Fibroblast of upper back skin (primary cell): ENCODE measurements at regions not wholly inside any gene's neighbourhood (a gene's known extent, or its start where the extent isn't known, plus 50 kb on each side); places are given as distances from the start of the nearest gene placed in this dataset.
"Not testable (repeated sequence)": the region's sequence is repeated elsewhere in the genome, so short reads cannot be mapped to it uniquely, and the experiment has no call there.

ENCODE experiments used
- DNase-seq: peaks from one replicate; pipeline ENCODE4 v3.0.0-alpha.2; 2013

DNA sequence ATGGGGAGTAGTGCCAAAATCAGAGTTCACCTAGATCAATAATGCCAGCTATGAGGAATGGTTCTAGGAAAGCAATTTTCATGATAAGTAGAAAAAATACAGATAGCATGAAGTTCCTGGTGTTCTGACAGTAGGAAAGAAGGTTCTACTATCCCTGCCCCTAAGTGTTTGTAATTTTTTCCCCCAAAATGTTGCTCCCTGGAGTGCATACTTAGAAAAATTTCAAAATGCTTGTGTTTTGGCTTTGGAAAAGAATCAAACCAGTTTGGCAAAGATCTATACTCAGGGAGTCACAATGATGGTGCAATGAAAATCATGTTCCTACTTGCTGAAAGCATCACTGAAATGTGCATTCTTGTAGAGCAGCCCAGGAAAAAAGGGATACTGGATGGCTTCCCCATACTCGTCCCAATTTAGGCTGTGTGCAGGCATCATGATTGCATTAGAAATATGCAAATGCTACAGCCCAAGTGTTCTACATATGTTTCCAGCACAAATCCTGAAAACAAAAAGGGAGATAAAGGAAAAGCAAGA, 74.7 kb downstream of the LPAR4 start:
- DNase-seq = peak; percentile 0

DNA sequence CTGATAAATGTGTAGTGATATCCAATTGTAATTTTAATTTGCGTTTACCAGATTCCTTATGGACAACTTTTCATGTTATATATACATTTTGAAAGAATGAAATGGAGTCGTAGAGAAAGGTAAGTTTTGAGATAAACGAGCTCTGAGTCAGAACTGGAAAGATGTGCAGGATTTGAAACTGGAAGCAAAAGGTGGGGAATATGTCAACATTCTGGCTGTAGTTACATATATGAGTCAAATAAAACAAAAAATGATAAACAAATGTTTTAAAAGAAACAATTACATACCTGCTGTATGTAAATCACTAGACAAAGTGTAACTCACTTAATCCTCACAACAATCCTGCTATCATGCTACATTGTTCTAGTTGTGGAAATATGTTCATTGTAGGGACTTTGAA, 84.0 kb downstream of the LPAR4 start:
- no peak for DNase-seq

DNA sequence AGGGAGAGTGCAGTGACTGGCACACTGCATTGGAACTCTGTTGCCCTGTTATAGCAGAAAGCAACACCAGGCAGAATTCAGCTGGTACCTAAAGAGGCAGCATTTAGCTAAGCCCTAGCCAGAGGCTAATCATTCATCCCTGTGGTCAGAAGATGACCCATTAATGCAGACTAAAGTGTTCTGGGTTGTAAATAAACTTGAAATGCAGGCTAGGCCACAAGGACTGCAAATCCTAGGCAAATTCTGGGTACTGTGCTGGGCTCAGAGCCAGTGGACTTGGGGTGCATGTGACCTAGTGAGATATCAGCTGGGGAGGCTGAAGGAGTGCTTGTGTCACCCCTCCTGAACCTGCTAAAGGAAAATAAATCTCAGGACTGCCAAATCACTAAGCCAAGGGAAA, 91.2 kb downstream of the LPAR4 start:
- no peak for DNase-seq

DNA sequence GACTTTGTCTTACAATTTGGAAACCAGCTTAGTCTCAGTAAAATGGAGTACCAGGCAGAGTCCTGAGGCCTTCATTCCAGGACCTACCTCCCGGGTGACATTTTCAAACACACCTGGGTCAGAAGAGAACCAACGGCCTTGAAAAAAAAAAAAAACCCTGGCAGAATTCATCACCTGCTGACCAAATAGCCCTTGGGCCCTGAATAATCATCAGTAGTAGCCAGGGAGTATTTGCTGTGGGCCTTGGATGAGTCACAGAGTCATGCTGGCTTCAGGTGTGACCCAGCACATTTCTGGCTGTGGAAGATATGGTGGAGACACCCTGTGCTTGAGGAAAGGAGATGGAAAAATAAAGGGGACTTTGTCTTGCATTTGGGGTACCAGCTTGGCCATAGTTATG, 92.2 kb downstream of the LPAR4 start:
- no peak for DNase-seq

DNA sequence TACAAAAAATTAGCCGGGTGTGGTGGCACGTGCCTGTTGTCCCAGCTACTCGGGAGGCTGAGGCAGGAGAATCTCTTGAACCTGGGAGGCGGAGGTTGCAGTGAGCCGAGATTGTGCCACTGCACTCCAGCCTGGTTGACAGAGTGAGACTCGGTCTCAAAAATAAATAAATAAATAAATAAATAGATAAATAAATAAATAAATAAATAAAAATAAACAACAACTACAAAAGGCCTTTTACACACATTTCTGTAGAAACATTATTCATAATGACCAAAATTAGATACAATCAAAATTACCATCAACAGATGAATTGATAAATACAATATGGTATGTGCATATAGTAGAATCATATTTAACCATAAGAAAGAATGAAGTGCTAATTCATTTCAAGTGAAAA, 96.7 kb downstream of the LPAR4 start:
- DNase-seq = not testable (repeated sequence)

DNA sequence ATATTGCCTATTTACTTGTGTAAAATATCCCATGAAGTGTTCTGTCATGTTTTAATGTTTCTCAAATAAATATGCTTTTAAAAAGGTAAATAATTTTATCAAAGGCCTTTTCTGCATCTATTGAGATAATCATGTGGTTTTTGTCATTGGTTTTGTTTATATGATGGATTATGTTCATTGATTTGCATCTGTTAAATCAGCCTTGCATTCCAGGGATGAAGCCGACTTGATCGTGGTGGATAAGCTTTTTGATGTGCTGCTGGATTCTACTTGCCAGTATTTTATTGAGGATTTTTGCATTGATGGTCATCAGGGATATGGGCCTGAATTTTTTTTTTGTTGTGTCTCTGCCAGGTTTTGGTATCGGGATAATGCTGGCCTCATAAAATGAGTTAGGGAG, 63.9 kb upstream of the P2RY10 start:
- DNase-seq = not testable (repeated sequence)

DNA sequence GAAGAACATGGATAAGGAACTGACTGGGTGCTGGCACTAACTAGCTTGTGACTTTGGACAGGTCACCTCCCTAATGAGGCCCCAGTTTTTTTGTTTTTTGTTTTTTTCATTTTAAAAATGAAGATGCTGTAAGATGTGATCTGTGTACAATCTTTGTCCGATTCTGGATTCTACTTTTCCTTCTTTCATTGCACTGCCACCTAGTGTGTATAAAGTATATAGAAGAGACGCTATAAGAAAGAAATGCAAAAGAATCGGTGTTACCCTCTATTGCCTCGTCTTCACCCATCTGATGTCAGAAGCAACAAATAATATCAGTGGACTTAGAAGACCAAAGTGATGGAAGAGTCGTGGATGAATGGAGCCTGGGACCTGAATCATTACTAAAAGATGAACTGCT, 58.6 kb upstream of the P2RY10 start:
- peak; percentile 9 for DNase-seq
